H1 (cell line): ENCODE measurements at regions not wholly inside any gene's neighbourhood (a gene's known extent, or its start where the extent isn't known, plus 50 kb on each side); places are given as distances from the start of the nearest gene placed in this dataset.

ENCODE experiments used
- HDAC2 ChIP-seq, 2 experiments: fragments of 300-600 bp in 1 of 2; sonication (generic) in 1 of 2; IDR thresholded peaks; 2 replicates each; pipeline ENCODE4 v1.6.1; 2011 to 2012; ENCODE audit warnings: low read depth in 2 of 2, low read length in 2 of 2, mild to moderate bottlenecking in 2 of 2, moderate library complexity in 2 of 2, borderline replicate concordance in 1 of 2, inconsistent platforms in 1 of 2
- PHF8 ChIP-seq: fragments of 200-600 bp; sonication (generic); conservative IDR thresholded peaks from 2 replicates; pipeline ENCODE4 v1.7.1; 2012; ENCODE audit warnings: low read depth, mild to moderate bottlenecking, inconsistent platforms, low read length, moderate library complexity
- TCF12 ChIP-seq: IDR thresholded peaks from 2 replicates; pipeline ENCODE4 v1.6.1; 2011; ENCODE audit warnings: low read depth, mild to moderate bottlenecking, low read length
- ZNF274 ChIP-seq: IDR thresholded peaks from 2 replicates; pipeline ENCODE4 v1.7.0; 2012; ENCODE audit warnings: low read length, borderline replicate concordance; ENCODE audit errors: extremely low read depth

DNA sequence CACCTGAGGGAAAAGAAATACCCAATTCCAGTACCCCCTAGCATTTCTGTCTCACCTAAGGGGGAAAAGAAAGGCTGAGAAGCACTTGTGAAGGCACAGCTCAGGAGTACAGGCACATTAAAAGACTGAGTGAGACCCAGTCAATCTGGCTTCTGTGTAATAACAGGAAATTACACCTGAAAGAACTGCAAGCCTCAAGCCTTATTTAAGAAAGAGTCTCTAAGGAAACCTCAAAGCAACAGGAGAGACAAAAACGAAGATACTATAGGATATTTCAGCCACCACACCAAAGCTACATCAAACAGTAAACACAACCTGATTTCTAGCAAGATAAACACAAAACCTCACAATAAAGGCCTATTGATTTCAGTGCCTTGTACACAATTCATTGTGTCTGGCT is 69.6 kb upstream of the CDK1 start (continued):
- TF ChIP-seq TCF12, result no peak
- no peak for TF ChIP-seq ZNF274
- TF ChIP-seq HDAC2 (IDR thresholded peaks at IDR 0.05; ENCODE audit: borderline replicate concordance in 1 of 2, low read depth in 2 of 2, low read length in 2 of 2), result no peak
- TF ChIP-seq PHF8, result no peak
